ENCODE measurements at regions not wholly inside any gene's neighbourhood (a gene's known extent, or its start where the extent isn't known, plus 50 kb on each side); places are given as distances from the start of the nearest gene placed in this dataset.

- H3K9me3 Mint-ChIP-seq (ENCODE audit: unreplicated experiment), result no peaks in the 10 kb centered on the region
- H3K36me3 Mint-ChIP-seq (ENCODE audit: insufficient read depth, unreplicated experiment), result no peaks in the 10 kb centered on the region
- Histone ChIP-seq H3K9me3 (no peaks in the 10 kb centered on the region), H3K4me3 (ENCODE audit: low read depth, low read length) (no peak overlapping the region), H3K36me3 (ENCODE audit: control insufficient read depth, insufficient read depth, low read length) (no peaks in the 10 kb centered on the region), H3K4me1 (peaks cover 3% of the 10 kb centered on the region; the same call in 1 of the 2 replicates), H3K27me3 (replicated peaks; ENCODE audit: control insufficient read depth, insufficient read depth, low read length) (no peaks in the 10 kb centered on the region; the same call in 1 of the 2 replicates)
- ChIA-PET POLR2A (no interaction called here), CTCF (no interaction called here)
- intact Hi-C loops (cut with micrococcal nuclease; ENCODE audit: unreplicated experiment), result no loop called here
- no peak for DNase-seq
- no TSS peak for BruUV-seq (replicated peaks)
- H3K27me3 Mint-ChIP-seq (ENCODE audit: insufficient read depth, unreplicated experiment), result no peaks in the 10 kb centered on the region
- H3K4me1 Mint-ChIP-seq (ENCODE audit: low read depth, unreplicated experiment), result peaks cover 8% of the 10 kb centered on the region
- H3K4me3 Mint-ChIP-seq (ENCODE audit: unreplicated experiment), result no peak overlapping the region
- TF ChIP-seq CTCF (IDR thresholded peaks at IDR 0.05; ENCODE audit: insufficient read depth in 1 of 2, low read depth in 1 of 2, low read length in 1 of 2, severe bottlenecking in 1 of 2, unreplicated experiment in 1 of 2), result no peak
- no peak overlapping the region for H3K27ac Mint-ChIP-seq (ENCODE audit: unreplicated experiment)
Measured at GRCh38 chr5:103330875-103331274, 72.3 kb downstream of the MACIR start.

All from Caco-2 (cell line).